GM21367 (cell line): ENCODE measurements at regions not wholly inside any gene's neighbourhood (a gene's known extent, or its start where the extent isn't known, plus 50 kb on each side); places are given as distances from the start of the nearest gene placed in this dataset.

Experiments used
- ATAC-seq: cut with Tn5 transposase; IDR thresholded peaks from one replicate; pipeline ENCODE4 v1.9.1; 2021; ENCODE audit not compliant: unreplicated experiment

DNA sequence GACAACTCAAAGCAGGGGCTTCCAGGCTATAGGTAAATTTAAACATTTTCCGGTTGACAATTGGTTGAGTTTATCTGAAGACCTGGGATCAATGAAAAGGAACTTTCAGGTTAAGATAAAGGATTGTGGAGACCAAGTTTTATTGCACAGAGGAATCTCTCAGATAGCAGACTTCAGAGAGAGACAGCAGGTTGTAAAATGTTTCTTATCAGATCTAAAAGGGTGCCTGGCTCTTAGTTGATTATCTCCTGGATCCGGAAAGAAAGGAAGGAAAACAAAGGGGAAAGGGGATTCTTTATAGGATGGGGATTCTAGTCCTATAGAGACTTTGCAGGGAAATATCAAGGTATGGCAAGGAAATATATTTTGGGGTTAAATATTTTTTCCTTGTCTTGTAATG lies 951.3 kb upstream of the SEMA6D start:
- ATAC-seq: no peak

DNA sequence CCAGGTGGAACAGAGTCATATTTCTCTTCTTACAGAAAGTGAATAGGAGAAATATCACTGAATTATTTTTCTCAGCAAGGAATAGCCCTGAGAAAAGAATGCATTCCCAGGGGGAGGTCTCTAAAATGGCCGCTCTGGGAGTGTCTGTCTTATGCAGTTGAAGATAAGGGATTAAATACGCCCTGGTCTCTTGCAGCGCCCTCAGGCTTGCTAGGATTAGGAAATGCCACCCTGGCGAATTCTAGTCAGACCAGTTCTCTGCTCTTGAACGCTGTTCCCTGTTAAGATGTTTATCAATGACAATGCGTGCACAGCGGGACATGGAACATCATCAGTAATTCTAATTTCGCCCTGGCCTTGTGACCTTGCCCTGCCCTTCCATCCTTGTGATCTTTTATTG lies 949.0 kb upstream of the SEMA6D start:
- no peak for ATAC-seq

DNA sequence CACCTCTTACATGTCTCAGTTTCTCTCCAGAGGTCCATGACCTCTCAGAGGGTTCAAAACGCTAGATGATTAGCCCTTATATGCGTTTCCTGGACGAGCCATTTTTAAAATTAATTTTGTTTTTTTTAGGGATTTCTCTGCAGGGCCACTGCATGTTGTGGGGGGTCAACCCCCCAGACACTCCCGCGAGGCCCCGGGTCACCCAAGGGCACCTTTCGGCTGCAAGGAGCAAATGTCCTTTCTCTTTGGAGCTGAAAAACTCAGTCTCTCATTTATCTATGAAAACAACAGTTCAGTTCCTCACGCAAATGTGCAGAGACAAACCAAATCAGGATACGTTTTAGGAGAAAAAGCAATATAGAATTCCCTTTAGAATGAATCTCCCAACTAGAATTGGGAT lies 944.3 kb upstream of the SEMA6D start:
- ATAC-seq: no peak

DNA sequence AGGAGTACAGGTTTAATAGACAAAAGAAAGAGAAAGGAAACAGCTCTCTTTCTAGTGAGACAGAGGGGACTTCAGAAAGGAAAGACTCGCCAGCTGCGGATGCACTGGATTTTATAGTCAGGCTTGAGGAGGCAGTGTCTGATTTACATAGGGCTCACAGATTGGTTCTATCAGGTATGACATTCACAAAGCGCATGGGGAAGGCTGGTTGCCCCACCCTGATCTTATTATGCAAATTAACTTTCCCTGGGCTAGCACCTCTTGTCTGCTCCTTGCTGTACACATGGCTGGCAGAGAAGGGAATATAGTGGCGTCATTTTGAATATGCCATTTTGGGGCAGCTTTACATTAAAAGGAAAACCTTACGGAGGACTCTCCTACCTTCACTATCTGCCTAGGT lies 938.4 kb upstream of the SEMA6D start:
- ATAC-seq: no peak

DNA sequence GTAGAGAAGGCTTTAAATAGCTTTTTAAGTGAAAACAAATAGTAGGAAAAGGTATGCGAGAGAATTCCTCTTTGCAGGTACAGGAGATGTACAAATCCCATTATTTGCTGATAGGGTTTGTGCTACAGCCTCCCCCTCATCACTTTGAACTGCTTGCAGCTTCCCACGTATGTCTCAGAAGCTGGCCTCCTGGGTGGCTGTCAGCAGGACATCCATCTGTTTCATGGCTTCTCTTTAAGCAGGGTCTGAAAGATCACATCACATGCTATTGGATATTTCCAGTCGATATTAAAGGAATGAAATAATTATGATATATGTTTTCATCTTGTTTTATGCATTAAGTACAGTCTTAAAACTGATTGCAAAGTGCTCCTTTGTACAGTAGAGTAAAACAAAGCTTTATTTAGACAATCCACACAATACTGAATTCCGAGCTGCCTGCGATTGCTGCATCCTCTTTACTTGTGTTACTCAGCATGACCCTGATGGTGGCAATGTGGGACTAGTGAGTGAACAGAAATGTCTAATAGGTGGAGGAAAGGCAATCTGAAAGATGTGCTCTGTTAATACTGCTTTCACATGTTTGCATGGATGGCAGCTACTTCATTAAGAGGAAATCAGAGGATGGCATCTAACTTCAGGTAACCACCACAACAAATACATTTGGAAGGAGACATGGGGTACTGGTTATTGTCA lies 930.6 kb upstream of the SEMA6D start:
- no peak for ATAC-seq

DNA sequence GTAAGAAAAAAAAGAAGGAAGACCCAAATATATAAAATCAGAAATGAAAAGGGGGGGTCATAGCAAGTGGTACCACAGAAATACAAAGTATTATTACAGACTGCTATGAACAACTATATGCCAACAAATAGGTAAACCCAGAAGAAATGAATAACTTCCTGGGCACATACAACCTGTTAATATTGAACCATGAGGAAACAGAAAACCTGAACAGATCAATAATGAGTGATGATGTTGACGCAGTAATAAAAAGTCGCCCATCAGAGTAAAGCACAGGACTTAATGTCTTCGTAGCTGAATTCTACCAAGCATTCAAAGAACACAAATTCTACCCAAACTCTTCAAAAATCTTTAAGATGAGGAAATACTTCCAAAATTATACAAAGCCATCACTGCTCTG lies 921.6 kb upstream of the SEMA6D start:
- no peak for ATAC-seq

DNA sequence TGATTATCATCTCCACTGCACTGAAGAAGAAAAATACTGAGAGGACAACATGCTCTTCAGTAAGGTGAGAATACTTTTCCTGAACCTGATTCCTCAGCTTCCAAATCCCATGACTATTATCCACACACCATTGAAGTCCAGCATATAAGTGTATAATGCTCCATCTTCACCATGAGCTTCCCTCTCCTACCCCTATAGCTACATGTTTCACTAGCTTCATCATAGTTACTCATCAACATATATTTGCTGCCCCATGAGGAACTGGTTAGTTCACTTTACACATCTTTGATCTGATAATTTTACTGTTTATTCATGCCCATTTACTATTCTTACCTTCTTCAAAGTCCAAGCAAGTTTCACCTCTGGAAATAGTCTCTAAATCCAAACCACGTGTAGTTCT lies 908.5 kb upstream of the SEMA6D start:
- no peak for ATAC-seq

DNA sequence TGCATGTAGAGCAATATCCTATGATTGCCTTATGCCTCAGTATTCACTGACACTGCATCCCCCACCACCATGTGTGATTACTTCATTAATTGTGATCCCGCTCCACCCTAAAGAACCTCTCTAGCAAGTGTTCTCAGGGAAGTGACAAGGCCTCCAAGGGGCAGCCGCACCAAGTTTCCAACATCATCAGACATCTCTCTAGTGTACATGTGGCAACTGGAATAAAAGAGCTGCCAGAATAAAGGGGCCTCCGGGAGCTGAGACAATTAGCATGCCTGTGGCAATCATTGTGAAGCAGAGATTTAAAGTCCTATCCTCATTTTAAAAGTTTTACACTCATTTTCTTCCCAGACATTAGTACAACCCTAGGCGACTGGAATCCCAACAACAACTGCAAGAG lies 902.1 kb upstream of the SEMA6D start:
- ATAC-seq: no peak

DNA sequence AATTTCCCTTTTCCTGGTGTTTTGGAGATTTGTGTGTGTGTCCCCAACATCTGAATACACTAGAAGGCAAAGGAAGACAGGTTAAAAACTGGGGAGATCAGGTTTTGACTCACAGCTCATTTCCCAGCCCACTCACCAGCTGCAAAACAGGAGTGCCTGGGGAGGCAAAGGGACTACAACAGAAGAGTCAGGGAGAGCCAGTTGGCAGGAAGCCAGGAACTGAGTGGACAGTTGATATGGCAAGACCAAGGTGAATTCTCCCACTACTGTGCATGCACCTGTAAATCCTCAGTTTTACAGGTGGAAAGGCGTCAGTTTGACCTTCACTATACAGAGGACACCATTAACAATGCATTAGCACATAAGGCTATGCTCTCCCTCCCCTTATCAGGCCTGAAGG lies 901.5 kb upstream of the SEMA6D start:
- ATAC-seq: no peak

DNA sequence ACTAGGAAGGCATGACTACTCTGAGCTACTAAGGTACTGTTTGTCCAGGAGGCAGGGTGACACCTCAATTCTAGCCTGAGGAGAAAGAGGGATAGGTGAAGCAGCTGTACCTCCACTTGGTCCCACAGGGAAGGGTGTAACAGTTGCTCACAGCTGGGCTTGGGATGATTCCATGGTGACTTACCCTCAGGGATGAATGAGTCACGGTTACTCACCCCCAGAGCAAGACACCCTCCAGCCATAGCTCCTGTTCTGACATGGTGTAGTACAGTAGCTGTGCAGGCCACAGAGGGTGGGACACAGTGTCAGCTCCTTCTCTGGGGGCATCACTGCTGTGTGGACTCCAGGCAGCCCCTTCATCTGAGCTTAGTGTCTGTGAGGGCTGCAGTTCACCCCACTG lies 868.6 kb upstream of the SEMA6D start:
- no peak for ATAC-seq

DNA sequence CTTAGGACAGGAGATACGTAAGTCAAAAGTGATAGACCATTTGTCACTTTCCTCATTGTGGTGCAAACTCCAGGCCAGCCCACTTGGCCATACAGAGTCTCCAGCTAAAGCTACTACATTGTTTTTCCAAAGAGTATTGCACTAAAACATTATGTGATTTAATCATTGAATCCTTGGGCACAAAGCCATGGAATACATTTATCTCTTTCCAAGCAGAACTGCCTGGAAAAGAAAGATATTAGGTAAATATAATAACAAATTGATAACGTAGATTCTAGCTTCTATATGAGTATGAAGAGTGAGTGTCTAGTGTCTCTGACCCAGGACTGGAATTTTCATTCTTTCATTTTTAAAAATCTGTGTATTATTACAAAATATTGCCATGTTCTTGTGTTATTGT lies 863.7 kb upstream of the SEMA6D start:
- no peak for ATAC-seq

DNA sequence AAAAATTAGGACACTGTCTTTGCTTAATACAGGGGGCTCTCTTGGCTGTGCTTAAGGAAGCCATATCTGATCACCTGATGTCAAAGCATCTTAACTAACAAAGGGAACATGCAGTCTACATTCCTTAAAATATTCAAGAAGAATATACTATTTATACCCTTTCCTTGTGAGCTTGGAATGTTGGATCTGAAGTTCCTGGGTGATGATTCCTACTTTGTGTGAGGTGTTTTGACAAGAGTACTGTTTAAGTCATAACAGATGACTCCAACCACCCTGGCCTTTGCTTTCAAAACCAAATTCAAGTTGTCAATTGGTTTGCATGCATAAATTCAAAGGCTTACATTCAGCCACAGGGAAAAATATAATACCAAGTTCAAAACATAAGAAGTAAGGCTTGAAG lies 862.7 kb upstream of the SEMA6D start:
- no peak for ATAC-seq

DNA sequence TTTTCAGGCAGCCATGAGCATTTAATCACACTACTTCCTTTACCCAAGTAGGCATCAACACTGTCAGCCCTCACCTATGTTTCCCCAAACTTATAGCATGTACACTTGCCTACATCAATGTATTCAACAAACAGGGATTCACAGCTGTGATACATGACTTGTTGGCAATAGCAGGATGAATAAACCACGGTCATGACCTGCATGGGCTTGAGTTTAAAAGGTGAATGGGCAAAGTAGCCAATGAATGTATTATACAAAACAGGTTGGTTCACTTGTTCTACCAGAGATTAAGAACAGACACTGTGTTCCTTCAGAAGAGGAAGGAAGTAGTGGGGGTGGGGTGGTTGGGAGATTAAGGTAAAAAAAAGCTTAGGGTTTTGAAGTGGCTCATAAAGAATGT lies 861.9 kb upstream of the SEMA6D start:
- ATAC-seq: no peak

DNA sequence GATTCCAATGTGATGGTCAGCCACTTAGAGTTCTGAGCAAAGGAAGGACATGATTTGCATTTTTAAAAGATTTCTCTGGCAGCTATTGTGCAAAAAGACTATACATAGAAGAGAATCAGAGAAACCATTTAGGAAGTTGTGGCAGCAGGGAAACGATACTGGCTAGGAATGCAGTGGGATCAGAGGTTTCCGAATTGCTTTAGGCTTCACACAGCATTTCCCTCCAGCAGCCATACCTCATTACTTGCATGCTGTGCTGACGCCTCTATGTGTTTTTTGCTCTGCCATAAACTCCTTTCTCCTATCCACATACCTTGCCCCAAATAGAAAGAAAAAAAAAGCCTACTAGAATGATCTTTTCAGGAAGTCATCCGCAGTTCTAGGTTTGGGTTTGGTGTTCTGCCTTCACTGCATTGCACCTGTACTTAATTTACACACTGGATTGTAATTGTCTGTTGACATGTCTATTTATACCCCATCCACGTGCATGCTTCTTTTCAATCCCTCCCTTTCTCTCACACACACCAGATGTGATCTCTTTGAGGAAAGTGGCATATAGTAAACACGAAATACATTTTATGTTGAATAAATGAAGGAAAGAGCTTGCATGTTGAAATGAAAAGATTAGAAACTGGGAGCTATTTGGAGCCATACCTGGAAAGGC lies 860.3 kb upstream of the SEMA6D start:
- no peak for ATAC-seq

DNA sequence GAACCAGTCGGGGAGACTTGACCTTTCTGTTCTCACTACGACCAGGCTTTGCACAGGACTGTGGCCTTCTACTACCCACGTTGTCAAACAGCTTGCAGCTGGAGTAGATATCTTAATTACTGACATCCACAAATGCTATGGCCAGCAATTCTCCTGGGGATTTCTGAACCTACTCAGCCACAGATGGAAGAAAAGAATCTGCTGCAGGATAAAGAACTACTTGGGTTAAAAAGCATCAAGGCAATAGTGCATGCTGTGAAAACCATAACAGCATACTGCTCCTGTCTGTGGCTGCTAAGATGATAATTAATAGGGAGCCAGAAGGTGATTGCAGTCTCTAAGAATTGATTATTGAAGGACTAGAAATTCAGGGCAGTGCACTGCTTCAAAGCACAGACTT lies 859.2 kb upstream of the SEMA6D start:
- ATAC-seq: no peak

DNA sequence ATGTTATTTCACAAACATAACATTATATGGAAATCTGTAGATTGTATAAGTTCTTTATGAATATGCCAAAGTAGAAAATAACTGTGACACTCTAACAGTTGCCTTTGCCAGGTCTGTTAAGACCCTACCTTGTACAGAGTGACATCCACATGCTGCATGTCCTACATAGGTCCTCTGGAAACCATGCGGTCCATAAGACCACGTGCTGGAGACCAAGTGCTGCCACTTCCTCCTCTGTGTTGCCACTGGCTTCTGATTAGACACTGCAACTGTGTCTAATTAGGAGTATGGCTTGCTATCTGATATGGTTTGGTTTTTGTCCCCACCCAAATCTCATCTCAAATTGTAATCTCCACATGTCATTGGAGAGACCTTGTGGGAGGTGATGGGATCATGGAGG lies 855.5 kb upstream of the SEMA6D start:
- no peak for ATAC-seq

DNA sequence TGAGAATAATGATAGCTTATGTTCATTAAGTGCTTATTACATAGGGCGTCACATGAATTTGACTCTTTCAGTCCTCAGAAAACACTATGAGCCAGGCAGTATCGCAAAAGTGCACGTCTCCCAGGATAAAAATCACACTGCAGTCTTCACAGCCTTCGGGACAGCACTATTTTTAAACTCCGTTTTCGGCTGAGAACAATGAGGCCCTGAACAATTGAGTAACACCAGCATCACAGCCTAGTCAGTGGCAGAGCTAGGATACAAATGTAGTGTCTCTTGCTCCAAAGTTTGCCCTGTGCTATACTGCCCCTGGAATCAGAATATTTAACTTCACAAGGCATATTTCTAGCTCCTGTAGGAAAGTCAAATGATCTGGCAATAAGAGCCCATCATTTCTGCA lies 852.1 kb upstream of the SEMA6D start:
- ATAC-seq: no peak

DNA sequence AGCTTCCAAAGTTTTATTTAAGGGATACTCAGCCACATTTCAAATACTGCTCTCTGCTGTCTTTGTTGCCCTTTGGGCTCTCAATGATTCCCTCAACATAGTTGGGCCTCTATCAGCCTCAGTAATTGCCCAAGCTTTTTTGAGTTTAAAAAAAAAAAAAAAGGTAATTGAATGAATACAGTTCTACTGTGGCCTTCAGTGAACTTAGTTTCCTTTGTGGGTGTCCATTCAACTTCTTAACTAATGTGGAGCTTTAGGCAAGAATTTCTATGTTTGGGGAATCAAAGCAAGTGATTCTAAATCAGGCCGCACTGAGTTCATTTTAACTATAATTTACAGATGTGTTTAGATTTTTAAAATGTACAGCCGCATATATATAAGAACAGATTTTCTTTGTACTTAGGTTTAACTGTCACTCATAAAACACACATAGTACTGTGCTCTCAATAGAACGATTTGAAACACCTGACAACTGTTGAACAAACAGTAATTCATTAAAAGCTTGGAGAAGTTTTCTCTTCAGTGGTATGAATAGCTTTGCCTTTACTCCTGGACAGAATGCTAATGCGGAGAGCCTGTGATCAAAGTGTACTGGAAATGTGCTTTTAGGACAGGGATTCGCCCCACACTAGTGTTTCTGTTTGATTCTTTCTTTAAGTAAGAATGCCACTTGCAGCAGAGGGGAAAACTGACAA lies 844.9 kb upstream of the SEMA6D start:
- ATAC-seq: no peak

DNA sequence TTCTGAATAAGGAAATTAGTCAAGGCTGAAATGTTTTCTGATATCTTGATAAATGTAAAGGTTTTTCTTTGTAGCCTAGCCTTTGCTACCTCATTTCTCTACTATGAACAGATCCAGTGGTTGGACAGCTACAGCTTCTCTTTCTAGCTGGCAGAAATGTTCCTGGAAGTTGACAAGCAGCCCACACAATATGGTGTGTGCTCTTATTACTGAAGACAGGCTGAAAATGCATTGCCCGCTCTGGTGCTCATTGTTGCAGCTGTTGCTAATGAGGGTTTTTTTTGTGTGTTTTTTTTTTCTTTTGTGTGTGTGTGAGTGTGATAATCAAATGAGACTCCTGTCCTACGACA lies 844.3 kb upstream of the SEMA6D start:
- no peak for ATAC-seq

DNA sequence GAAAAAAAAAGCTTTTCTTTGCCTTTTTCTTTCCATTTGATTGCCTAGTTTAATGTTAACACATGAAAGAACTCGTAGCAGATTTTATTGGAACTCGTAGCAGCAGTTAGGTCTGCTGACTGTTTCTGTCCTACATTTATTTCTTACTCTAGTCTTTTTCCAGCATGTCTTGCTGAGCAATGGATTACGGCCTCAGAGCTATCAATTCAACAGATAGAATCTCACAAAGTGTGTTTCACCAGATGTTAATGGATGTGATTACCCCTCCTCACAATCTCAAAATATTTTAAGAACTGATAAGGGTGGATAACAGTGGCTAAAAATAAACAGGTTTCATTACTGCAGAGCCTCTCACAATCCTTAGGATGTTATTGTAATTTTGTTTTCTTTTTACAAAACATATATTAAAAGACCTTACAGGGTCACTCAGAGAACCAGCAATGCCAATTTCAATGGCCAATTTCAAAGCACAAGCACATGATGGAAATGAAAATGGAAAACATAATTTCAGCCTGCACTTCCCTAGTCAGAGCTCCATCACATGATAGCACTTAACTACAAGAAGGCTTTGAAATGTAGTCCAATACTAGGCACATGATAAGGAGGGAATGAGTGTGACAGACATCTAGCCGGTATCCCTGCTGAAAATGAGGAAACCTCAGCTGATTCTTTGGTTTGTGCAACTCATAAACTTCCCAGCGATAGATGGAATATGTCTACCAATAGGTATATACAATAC lies 838.1 kb upstream of the SEMA6D start:
- no peak for ATAC-seq

DNA sequence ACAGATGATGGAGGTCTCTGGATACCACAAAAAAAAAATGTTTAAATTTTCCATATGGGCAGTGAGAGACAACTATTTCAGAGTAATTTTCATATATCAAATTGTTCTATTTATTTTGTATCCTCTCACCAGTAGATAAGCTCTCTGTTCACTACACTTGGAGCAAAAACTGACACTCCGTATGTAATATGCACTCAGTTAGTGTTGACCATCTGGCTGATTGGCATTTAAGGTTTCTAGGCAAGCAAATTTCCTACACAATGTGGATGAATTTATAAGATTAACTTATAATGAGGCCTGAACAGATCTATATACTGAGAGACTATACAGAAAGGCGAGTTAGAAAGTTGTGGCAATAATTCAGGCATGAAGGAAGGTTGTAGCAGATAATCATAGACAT lies 836.5 kb upstream of the SEMA6D start:
- ATAC-seq: no peak

DNA sequence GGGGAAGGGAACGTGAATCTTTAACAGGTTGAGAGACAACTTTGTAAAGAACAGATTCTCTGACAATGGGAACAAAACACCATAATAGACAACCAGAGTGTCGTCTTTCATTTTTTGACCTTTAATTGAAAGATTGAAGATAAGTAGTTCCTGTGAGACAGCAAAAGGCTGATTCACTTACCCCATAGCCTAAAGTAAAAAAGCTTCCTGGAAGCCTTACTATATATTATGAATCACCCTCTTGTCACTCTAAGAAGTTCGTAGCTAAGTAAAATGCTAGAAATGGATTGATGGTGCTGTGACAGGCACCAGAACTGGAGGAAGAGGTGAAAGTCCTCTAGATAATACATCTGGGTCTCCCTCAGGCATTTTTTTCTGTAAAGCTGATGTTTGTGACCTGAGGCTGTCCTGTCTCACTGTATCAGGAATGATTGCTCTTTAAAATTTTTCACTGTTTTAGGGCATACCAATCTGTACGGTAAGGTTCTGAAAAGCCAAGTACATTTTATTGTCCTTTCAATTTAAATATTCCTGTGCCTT lies 824.6 kb upstream of the SEMA6D start:
- ATAC-seq: no peak
